A673 (cell line): ENCODE measurements at regions not wholly inside any gene's neighbourhood (a gene's known extent, or its start where the extent isn't known, plus 50 kb on each side); places are given as distances from the start of the nearest gene placed in this dataset.

Source experiments
- CTCF ChIP-seq: fragments of 300-800, 200-600 bp; sonication (generic); conservative IDR thresholded peaks from 2 replicates; pipeline ENCODE4 v1.5.1; 2017; ENCODE audit warnings: low read depth, mild to moderate bottlenecking, antibody characterized with exemption, low read length, moderate library complexity, mixed read lengths
- EZH2 ChIP-seq: fragments of 200-600 bp; sonication (generic); IDR thresholded peaks from 2 replicates; pipeline ENCODE4 v1.6.1; 2017; ENCODE audit warnings: borderline replicate concordance, low read depth, mild to moderate bottlenecking, mixed read lengths, antibody characterized with exemption, low read length; ENCODE audit not compliant: poor library complexity, severe bottlenecking

- TF ChIP-seq CTCF (no peak), EZH2 (no peak)
Measured at GRCh38 chr11:89583580-89583979, 92.4 kb upstream of the NOX4 start.
